SU-DHL-6 (cell line): ENCODE measurements at regions not wholly inside any gene's neighbourhood (a gene's known extent, or its start where the extent isn't known, plus 50 kb on each side); places are given as distances from the start of the nearest gene placed in this dataset.

Experiments used
- H2AFZ ChIP-seq: fragments of 200-600 bp; sonication (generic); 2 replicates; pipeline ENCODE4 v1.6.1; 2014; ENCODE audit warnings: low read depth, mild to moderate bottlenecking, moderate library complexity, mixed read lengths, antibody characterized with exemption, low read length; ENCODE audit not compliant: severe bottlenecking
- H3F3A ChIP-seq: fragments of 200-600 bp; shearing (Covaris generic); 2 replicates; pipeline ENCODE4 v1.6.0; 2016; ENCODE audit warnings: antibody characterized with exemption, mild to moderate bottlenecking; ENCODE audit not compliant: insufficient read depth
- H3K27ac ChIP-seq: fragments of 200-600 bp; sonication (generic); 2 replicates; pipeline ENCODE4 v1.5.1; 2016; ENCODE audit warnings: low read depth, mild to moderate bottlenecking, low read length, moderate library complexity, mixed read lengths
- H3K27me3 ChIP-seq: fragments of 200-600 bp; sonication (generic), shearing (Covaris generic); 2 replicates; pipeline ENCODE4 v1.6.0; 2014; ENCODE audit warnings: mild to moderate bottlenecking, low read length
- H3K36me3 ChIP-seq: fragments of 200-600 bp; sonication (generic); 2 replicates; pipeline ENCODE4 v1.6.1; 2014; ENCODE audit warnings: mild to moderate bottlenecking, low read length, mixed read lengths
- H3K4me2 ChIP-seq: fragments of 300-600, 200-600 bp; shearing (Covaris generic), sonication (generic); 2 replicates; pipeline ENCODE4 v1.6.0; 2014; ENCODE audit warnings: low read length, low read depth, mild to moderate bottlenecking; ENCODE audit not compliant: poor library complexity, severe bottlenecking
- H3K4me3 ChIP-seq: fragments of 200-600 bp; sonication (generic); 2 replicates; pipeline ENCODE4 v1.5.1; 2014; ENCODE audit warnings: antibody characterized with exemption, low read length, mild to moderate bottlenecking, mixed read lengths; ENCODE audit not compliant: insufficient read depth, poor library complexity, severe bottlenecking
- H3K79me2 ChIP-seq: fragments of 200-600 bp; sonication (generic); 2 replicates; pipeline ENCODE4 v1.6.1; 2014; ENCODE audit warnings: mild to moderate bottlenecking, low read length, moderate library complexity; ENCODE audit not compliant: insufficient read depth
- H3K9ac ChIP-seq: fragments of 200-600 bp; sonication (generic); 2 replicates; pipeline ENCODE4 v1.7.0; 2014; ENCODE audit warnings: mild to moderate bottlenecking, low read length
- H3K9me2 ChIP-seq: fragments of 200-600 bp; sonication (generic); replicated peaks from 2 replicates; pipeline ENCODE4 v1.6.1; 2014; ENCODE audit warnings: low read length; ENCODE audit not compliant: insufficient read depth
- H3K9me3 ChIP-seq: fragments of 200-600 bp; sonication (generic); 2 replicates; pipeline ENCODE4 v1.6.1; 2014; ENCODE audit warnings: low read length, mixed read lengths; ENCODE audit not compliant: insufficient read depth
- H4K20me1 ChIP-seq: fragments of 200-600 bp; sonication (generic); 2 replicates; pipeline ENCODE4 v1.6.1; 2014; ENCODE audit warnings: low read depth, mild to moderate bottlenecking, antibody characterized with exemption, low read length, moderate library complexity, mixed read lengths
- CTCF ChIP-seq: fragments of 200-600 bp; sonication (generic); IDR thresholded peaks from one replicate; pipeline ENCODE4 v1.5.1; 2017; ENCODE audit warnings: antibody characterized with exemption, mild to moderate bottlenecking, low read length, moderate library complexity; ENCODE audit not compliant: insufficient read depth, poor library complexity, severe bottlenecking
- EZH2phosphoT487 ChIP-seq: fragments of 200-600 bp; sonication (generic), shearing (Covaris generic); conservative IDR thresholded peaks from 2 replicates; pipeline ENCODE4 v1.6.1; 2018; ENCODE audit warnings: mild to moderate bottlenecking, antibody characterized with exemption, low read length, moderate library complexity, mixed read lengths

GRCh38 chr10:43949351-43949750 lies 300.7 kb upstream of the ZNF32 start:
- H4K20me1 ChIP-seq, result no peaks in the 10 kb centered on the region
- H3K9me3 ChIP-seq, result no peaks in the 10 kb centered on the region
- H3K36me3 ChIP-seq, result no peaks in the 10 kb centered on the region
- no peak overlapping the region for H3K9ac ChIP-seq
- H3K79me2 ChIP-seq, result no peaks in the 10 kb centered on the region
- no peak overlapping the region for H3K27ac ChIP-seq
- H3F3A ChIP-seq, result no peaks in the 10 kb centered on the region
- TF ChIP-seq EZH2phosphoT487 (no peak), CTCF (no peak)
- no peaks in the 10 kb centered on the region for H3K27me3 ChIP-seq
- no peak overlapping the region for H2AFZ ChIP-seq
- H3K9me2 ChIP-seq, result 0 out of 2 replicates have a peak, but pooled peaks cover 3% of the 10 kb centered on the region
- no peak overlapping the region for H3K4me3 ChIP-seq
- H3K4me2 ChIP-seq, result no peak overlapping the region

- Histone ChIP-seq H3K79me2 (no peaks in the 10 kb centered on the region), H3K27ac (no peak overlapping the region), H3K4me2 (no peak overlapping the region), H2AFZ (no peak overlapping the region), H3F3A (no peaks in the 10 kb centered on the region), H4K20me1 (no peaks in the 10 kb centered on the region), H3K9me3 (no peaks in the 10 kb centered on the region), H3K27me3 (no peaks in the 10 kb centered on the region), H3K9me2 (no peaks in the 10 kb centered on the region), H3K36me3 (no peaks in the 10 kb centered on the region), H3K9ac (no peak overlapping the region), H3K4me3 (no peak overlapping the region)
- TF ChIP-seq CTCF (no peak), EZH2phosphoT487 (no peak)
Measured at GRCh38 chr10:43946445-43946844, 297.8 kb upstream of the ZNF32 start.

GRCh38 chr10:43945908-43946307 lies 297.2 kb upstream of the ZNF32 start:
- H2AFZ ChIP-seq, result no peak overlapping the region
- no peaks in the 10 kb centered on the region for H4K20me1 ChIP-seq
- H3K9me3 ChIP-seq, result no peaks in the 10 kb centered on the region
- no peaks in the 10 kb centered on the region for H3K9me2 ChIP-seq
- no peaks in the 10 kb centered on the region for H3K79me2 ChIP-seq
- no peaks in the 10 kb centered on the region for H3F3A ChIP-seq
- H3K4me3 ChIP-seq, result no peak overlapping the region
- no peaks in the 10 kb centered on the region for H3K27me3 ChIP-seq
- TF ChIP-seq CTCF, result no peak
- no peak for TF ChIP-seq EZH2phosphoT487
- H3K36me3 ChIP-seq, result no peaks in the 10 kb centered on the region
- no peak overlapping the region for H3K27ac ChIP-seq
- no peak overlapping the region for H3K9ac ChIP-seq
- no peak overlapping the region for H3K4me2 ChIP-seq
